Fibroblast of peridontal ligament (primary cell): ENCODE measurements at regions not wholly inside any gene's neighbourhood (a gene's known extent, or its start where the extent isn't known, plus 50 kb on each side); places are given as distances from the start of the nearest gene placed in this dataset.
"Not testable (repeated sequence)": the region's sequence is repeated elsewhere in the genome, so short reads cannot be mapped to it uniquely, and the experiment has no call there.

Source experiments
- DNase-seq: peaks from one replicate; pipeline ENCODE4 v3.0.0-alpha.2; 2010; ENCODE audit errors: extremely low read depth

DNA sequence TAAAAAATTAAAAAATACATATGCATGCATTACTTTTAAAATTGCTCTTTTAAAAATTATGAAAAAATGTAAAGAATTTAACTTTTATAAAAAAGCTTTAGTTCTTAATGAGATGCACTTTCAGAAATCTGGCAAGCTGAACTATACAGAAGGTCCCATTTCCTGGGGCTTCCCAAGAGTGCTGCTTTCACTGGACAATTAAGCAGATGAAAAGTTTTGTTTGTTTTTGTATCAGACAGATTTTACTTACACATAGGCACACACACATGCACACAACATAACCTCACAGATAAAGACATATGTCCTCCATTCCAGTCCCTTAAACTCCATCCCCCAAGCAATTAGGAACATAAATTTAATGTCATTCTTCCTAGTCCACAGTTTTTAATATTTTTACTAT, 402.3 kb upstream of the ASIC2 start:
- DNase-seq: no peak

DNA sequence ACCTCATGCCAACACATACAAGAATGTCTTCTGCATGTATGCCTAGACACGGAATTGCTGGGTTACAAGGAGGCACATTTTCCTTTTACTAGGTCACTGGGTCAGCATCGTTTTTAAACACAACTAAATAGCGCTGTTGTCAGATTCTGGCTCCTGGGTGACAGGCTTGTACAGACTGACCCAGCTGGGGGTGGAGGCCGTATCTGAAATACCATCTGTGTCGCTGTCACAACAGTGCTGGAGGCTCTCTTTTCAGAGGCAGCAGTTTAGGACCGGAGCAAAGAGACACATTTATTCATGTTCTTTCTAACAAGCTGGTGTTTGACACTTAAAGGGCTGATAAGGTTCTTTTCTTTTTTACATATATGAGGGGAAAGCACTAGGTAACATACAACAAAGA, 403.0 kb upstream of the ASIC2 start:
- no peak for DNase-seq

DNA sequence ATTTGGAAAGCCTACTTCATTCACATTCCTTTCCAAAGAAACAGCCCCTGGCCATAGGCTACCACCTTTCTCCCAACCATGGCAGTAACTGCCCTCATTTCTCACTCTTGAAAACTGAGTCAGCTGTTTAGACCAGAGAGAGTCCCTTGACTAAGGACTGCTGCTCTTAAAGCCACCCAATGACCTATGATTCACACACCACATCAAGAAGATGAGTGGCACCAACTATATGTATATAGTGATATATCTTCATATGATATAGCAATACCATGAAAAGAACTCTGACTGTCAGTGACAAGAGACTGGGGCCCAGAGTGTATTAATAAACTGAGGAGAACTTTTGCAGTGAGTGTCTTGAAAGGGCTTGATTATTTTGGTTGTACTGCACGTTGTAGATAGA, 404.5 kb upstream of the ASIC2 start:
- DNase-seq: no peak

DNA sequence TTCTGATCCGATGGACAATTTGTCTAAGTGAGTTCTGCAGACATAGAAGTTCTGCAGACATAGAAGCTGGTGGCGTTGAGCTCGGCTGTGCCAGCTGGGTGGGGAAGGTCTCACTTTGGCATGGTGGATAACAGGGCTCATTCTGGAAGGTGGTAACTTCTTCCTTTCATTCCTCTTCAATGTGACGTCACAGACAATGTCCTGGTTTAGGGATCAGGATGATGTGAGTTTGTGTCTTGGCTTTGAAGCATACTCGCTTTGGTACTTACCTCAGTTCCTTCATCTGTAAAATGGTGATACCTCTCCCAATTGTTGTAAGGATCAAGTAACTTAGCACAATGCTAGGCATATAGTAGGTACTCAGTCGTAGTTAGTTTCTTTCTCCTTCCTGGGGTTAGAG, 408.8 kb upstream of the ASIC2 start:
- no peak for DNase-seq

DNA sequence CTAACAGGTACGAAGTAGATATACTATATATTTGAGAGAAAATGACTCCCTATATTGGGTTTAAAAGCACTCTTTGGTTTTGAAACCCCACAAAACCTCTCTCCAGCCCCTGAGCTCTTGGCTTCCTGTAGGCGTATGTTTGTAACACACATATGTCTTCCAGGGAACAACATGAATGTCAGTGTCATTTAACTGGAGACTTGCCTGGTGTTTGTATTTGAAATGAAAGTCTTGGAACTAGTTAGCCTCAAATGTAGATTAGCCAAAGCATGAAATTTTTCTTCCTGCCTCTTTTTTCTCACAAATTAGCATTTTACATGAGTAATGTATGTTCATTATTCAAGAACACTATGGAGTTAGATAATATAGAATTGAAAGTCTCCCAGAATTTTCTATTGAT, 411.8 kb upstream of the ASIC2 start:
- no peak for DNase-seq

DNA sequence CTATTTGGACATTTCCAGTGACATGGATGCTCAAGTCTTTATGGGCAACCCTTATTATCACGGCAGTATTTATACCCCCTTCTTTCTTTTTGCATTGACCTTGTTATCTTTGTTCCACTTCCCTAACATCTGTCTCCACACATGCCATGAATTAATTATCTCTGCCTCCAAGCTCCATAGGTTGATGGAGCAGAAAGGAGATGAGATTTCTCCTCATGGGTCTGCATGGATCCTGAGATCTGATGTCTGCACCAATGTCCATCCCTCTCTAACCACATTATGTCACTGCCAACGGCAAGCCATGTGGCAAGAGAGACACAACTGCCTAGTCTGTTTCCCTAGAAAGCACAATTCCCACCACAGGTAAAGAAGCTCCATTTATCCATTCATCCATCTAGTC, 416.8 kb upstream of the ASIC2 start:
- no peak for DNase-seq

DNA sequence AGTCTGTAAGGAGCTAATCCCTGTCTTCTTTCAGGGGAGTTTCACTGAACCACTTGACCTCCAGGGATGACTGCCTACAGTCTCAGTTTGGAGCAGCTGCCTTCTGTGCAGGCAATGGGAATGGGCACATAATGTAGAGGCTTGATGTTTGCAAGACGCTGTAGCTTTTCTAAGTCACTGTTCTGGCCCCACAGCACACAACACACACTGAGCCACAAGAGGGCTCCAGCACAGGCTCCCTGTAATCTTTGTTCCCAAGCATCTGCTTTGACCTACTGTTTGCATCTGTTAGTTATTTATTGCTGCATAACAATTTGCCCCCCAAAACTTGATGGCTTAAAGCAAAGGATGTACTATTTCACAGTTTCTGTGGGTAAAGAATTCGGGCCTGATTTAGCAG, 419.0 kb upstream of the ASIC2 start:
- no peak for DNase-seq

DNA sequence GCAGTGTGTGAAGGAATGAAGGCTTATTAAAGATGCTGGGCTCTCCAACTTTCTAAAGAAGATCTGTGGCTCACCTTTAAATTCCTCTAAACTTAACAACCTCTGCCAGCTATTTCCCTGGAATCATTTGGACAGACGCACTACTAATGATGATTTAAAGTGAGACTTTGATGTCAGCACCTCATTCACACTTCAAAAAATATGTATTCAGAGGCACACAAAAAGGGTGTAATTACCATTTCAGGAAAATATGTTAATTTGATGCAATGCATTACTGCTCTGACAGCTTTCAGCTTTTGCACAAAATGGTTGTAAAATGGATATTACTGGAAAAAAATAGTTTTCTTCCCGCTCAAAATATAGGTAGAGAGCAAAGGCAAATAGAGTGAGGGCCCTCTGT, 423.9 kb upstream of the ASIC2 start:
- DNase-seq: no peak

DNA sequence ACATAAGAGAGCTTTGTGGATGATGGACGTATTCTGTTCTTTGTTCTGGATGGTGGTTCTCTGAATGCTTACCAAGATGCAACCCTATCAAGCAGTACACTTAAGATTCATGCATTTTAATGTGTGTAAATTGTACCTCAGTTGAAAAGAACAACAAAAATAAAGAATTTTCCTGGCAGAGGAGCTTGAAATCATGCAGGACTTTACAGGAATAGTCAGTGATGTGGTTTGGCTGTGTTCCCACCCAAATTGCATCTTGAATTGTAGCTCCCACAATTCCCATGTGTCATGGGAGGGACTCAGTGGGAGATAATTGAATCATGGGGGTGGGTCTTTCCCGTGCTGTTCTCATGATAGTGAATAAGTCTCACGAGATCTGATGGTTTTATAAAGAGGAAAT, 430.6 kb upstream of the ASIC2 start:
- DNase-seq: not testable (repeated sequence)

DNA sequence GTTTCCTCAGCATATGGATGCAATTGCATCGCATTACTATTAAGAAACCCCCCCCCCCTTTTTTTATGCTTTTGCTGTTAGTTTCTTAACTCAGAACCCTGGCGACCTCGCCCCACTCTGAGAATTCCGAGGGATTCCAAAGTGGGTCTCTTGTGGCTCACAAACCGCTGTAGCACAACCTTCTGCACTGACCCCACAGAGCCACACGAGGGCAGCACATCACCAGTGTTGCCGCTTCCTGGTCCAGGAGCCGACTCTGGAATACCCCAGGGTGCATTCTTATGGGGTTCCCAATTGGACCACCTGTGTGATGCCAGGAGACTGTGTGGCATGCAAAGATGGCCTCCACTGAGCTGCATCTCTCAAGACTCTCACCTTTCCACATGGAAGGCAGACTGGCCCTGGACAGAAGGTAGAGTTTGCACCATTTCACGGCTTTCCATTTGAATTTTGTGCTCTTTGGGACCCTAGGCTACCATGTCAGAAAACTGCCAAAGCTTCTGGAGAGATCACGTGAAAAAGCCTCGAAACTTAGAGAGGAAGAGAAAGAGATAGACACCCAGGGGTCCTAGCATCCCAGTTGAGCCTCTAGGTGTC, 432.7 kb upstream of the ASIC2 start:
- DNase-seq: no peak

DNA sequence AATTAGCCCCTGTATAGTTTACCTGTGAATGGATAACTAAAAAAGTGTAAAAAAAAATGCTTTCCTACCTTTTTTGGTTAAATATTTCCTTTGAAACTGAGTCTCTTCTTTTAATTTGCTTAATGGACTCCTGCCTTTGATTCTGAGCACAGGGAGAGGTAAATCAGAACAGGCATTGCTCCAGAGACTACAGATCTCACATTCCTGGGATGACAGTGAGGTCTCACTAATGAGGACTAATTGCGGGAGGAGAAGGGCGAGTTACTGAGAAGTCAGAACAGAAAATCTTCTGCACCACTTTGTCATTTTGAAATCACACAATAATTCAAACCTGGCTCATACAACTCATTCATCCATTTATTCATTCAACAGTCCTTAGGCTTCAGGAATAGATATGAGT, 437.0 kb upstream of the ASIC2 start:
- no peak for DNase-seq

DNA sequence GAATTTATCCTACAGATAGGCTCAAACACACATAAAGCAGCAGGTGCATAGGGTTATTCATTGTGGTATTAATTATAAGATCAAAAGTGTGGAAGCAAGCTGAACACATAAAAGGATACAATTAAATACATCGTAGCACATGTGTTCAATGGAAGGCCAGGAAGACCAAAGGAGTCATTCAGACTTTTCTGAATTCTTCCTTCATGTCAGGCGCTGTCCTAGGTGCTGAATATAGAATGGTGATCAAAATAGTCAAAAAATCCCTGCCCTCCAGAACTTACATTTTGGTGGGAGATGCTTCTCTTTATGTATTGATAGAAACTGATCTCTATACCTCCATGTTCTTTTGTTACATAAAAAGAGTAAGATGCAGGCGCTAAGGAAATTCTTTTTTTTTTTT, 439.0 kb upstream of the ASIC2 start:
- DNase-seq: no peak

DNA sequence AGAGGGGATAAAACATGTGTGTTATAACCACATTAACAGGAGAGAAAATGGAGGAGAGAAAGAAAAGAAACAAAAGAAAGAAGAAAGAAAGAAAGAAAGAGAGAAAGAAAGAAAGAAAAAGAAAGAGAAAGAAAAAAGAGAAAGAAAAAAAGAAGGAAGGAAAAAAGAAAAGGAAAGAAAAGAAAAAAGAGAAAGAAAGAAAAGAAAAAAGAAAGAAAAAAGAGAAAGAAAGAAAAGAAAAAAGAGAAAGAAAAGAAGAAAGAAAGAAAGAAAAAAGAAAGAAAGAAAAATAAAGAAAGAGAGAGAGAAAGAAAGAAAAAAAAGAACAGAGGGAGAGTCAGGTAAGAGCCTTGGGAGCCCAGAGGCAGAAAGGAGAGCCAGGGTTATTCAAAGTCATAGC, 446.6 kb upstream of the ASIC2 start:
- no peak for DNase-seq

DNA sequence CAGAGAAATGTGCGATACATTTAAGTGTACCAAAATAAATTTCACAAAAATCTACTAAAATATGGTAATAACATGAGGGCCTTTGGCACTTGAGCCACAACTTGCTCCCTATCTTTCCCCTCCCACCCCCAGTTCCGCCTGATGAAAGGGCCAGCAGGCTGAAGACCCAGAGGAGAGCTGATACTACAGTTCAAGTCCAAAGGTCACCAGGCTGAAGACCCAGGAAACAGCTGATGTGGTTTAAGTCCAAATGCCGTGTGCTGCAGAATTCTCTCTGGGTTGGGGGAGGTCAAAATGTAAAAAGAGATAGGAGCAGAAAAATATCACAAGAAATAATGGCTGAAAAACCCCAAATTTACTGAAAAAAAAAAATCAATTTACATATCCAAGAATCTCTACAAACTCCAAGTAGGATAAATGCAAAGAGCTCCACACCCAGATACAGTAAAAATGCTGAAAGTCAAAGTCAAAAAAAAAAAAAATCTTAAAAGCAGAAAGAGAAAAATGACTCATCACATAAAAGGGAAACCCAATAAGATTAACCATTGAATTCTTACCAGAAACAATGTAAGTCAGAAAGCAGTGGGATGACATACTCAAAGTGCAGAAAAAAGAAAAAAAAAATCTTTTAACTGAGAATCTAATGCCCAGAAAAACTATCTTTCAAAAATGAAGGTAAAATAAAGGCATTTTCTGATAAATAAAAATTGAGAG, 452.1 kb upstream of the ASIC2 start:
- no peak for DNase-seq

DNA sequence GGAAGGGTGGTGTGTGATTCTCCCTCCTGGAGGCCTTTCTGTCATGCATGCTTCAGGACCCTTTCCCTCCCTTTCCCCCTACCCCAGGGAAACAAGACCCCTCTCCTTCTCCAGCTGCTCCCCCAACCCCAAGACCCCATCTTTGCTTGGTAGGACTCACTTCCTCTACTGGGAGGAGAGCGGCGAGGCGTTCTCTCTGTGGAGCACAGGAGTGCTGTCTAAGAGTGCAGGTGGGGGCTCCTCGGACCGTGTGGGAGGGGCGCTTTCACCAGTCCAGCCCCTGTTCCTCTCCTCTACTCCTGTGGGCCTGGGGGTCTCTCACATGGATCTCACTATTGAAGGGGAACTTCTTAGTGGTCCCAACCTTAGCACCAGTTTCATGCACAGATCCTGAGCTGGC, 456.1 kb upstream of the ASIC2 start:
- no peak for DNase-seq

DNA sequence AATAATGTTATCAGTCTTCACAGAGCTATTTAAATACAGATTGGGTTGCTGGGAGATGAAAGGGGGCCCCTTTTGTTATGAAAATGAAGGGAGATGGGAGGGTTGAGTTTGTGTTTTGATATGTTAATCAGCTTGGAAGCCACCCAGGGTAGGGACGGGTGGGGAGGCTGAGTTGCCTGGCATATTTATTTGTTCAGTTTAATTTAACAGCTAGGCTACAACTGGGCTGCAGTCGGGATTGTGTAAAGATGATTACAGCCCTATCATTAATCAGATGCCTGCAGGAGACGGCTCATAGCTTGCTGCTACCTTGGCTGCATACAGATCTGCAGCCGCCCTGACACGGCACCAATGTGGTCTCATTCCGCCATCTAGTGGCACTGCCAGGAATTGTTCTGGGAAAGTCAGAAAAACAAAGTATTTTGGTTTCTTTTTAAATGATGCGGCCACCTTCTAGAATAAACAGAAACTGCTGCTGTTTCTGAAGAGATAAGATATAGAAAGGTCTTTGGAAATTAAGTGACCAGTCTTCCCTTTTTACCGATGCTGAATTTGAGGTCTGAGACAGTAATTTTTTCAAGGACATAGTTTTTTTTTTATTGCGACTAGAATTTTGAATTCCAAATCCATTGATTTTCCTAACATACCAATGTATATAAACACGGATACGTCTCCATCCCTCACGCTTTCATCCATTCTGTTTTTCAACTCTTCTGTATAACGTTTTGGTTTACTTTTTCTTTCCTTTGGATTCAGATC, 458.0 kb upstream of the ASIC2 start:
- peak; percentile 72 for DNase-seq

DNA sequence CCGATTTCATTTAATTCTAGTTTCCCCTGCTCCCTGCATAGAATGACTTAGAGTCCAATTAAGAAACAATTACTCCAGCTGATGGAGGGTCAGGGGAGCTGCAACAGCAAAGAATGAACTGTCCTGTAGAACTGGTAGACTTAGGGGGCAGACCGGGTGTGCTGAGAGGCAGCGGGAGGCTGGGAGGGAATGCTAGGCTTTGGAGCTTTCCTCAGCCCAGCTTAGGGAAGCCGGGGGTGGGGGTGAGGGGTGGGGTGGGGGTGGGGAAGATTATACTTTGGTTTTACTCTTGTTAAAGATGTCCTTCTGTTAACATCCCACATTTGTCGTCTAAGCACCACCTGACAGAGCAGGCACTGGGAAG, 458.6 kb upstream of the ASIC2 start:
- DNase-seq: no peak

DNA sequence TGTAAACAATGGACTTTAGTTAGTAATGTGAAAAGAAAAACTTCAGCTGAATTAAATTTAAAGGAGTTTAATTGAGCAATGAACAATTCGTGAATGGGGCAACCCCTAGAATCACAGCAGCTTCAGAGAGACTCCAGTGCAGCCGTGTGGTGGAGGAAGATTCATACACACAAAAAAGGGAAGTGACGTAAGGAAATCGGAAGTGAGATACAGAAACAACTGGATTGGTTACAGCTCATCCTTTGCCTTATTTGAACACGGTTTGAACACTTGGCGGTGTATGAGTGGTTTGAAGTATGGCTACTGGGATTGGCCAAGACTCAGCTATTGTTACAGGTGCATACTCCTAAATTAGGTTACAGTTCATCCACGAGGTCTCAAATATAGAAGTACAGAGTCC, 460.4 kb upstream of the ASIC2 start:
- DNase-seq: no peak

DNA sequence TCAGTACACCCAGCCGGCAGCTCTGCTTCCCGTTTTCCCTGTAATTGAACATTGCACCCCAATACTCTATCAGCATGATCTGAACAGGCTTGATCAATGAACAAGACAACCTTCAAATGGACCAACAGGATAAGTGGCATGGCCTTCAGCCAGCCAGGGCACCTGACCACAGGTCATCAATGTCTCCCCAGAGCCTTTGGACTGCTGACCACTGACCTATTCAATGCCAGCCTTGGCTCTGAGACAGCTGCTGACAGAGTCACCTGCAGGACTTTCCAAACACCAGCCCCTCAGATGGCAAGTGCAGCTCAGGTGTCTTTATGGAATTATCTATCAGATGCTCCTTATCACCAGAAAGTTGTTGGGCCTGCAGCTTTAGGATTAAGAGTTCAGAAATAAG, 462.9 kb upstream of the ASIC2 start:
- DNase-seq: no peak

DNA sequence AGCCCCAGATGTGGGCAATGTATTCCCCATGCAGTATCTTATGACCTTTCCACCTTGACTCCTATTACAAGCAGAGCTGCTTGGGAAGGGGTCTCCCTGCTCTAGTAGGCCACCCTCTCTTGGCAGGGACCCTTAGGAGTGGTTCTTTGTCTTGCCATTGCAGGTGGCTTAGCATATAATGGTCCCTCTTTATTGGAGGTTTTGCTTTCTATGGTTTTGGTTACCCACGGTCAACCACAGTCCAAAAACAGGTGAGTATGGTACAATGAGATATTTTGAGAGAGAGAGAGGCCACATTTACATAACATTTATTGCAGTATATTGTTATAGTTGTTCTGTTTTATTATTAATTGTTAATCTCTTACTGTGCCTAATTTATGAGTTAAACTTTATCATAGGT, 472.8 kb upstream of the ASIC2 start:
- no peak for DNase-seq

DNA sequence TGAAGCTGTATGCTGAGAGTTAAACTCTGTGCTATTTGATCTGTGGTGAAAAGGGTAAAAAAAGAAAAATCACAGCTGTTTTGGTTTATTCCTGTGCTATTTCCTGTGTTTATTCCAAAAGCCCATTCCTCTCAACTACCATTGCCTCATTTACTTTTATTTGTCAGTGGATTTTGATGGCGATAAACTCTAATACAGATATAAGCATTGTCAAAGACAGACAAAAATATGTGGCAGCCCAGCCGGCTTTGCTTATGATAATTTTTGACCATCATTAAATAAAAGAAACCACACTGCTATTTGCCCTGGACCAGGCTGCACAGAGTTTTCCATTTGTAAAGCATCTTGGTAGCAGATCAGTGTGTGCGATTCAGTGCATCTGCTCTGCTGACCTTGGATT, 473.6 kb upstream of the ASIC2 start:
- no peak for DNase-seq

DNA sequence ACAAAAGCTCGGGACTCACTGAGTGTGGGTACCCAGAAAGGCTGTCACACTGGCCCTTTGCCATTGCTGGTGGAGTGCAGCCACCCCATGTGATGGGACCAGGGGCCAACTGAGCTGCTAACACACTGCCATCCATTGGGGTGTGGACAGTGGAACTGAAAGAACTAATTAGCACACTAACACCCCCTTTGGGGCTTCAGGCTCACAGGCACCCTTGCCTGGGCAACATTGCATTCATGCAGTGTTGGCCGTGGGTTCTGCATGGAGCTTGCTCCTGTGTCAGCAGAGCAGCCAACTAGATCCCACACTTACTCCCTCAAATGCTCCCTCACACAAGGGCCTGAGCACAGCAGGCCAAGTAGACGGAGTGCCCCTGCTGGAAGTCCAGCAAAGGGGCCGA, 476.0 kb upstream of the ASIC2 start:
- no peak for DNase-seq

DNA sequence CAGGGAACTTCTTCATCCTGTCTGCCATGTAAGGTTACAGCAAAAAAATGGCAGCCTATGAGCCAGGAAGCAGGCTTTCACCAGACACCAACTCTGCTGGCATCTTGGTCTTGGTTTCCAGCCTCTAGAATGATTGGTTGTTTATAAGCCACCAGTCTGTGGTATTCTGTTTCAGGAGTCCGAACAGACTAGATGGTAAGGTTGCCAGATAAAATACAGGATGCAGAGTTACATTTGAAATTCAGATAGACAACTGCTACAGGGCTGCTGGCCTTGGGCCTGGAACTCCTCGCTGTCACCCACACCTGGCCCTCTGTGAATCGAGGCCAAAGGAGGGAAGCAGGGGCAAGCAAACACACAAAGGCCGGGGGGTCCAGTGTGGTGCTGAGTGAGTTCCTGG, 478.8 kb upstream of the CCL2 start:
- no peak for DNase-seq
